ENCODE measurements at regions not wholly inside any gene's neighbourhood (a gene's known extent, or its start where the extent isn't known, plus 50 kb on each side); places are given as distances from the start of the nearest gene placed in this dataset.

- intact Hi-C loops (cut with DNase I; ENCODE audit: low total_unique reads): no loop called here
- H3K27me3 ChIP-seq (replicated peaks in 1 of 7): no peaks in the 10 kb centered on the region
- no peaks in the 10 kb centered on the region for H3K4me1 ChIP-seq
- H3K27ac ChIP-seq: no peak overlapping the region
- TF ChIP-seq, protein P1, sequence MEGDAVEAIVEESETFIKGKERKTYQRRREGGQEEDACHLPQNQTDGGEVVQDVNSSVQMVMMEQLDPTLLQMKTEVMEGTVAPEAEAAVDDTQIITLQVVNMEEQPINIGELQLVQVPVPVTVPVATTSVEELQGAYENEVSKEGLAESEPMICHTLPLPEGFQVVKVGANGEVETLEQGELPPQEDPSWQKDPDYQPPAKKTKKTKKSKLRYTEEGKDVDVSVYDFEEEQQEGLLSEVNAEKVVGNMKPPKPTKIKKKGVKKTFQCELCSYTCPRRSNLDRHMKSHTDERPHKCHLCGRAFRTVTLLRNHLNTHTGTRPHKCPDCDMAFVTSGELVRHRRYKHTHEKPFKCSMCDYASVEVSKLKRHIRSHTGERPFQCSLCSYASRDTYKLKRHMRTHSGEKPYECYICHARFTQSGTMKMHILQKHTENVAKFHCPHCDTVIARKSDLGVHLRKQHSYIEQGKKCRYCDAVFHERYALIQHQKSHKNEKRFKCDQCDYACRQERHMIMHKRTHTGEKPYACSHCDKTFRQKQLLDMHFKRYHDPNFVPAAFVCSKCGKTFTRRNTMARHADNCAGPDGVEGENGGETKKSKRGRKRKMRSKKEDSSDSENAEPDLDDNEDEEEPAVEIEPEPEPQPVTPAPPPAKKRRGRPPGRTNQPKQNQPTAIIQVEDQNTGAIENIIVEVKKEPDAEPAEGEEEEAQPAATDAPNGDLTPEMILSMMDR (IDR thresholded peaks at IDR 0.05 in 8 of 11, conservative IDR thresholded peaks at IDR 0.05 in 3 of 11): no peak
- TF ChIP-seq POLR2AphosphoS5 (IDR thresholded peaks at IDR 0.05) (no peak), POLR2A (IDR thresholded peaks at IDR 0.05) (no peak)
- no peaks in the 10 kb centered on the region for H3K9me3 ChIP-seq
- no peak for DNase-seq
- no peaks in the 10 kb centered on the region for H3K36me3 ChIP-seq
- no peak overlapping the region for H3K4me3 ChIP-seq
Measured at GRCh38 chr15:39200586-39200985, 380.3 kb upstream of the THBS1 start.

DNA sequence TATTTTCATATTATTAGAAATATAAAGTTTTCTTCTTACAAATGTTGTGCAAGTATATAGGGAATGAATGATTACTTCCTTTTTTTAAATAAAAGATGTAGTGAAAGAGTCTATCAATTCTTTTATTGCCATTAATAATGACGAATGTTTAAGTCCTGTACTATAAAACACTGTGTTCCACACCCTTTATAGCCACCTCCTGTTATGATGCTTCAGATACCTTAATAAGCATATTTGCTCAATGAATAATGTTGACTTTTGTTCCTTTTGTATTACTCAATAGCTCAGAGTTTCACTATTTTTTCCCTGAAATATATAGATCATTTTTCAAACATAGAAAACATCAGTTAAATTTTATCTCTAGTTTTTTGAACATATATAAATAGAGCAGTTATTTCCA, 378.2 kb upstream of the THBS1 start:
- DNase-seq: no peak
- Histone ChIP-seq H3K27me3 (replicated peaks in 1 of 7) (no peaks in the 10 kb centered on the region), H3K9me3 (no peaks in the 10 kb centered on the region), H3K27ac (no peak overlapping the region), H3K4me3 (no peak overlapping the region), H3K36me3 (no peaks in the 10 kb centered on the region), H3K4me1 (no peaks in the 10 kb centered on the region)
- TF ChIP-seq POLR2A (IDR thresholded peaks at IDR 0.05) (no peak), POLR2AphosphoS5 (IDR thresholded peaks at IDR 0.05) (no peak)
- TF ChIP-seq, protein P1 (IDR thresholded peaks at IDR 0.05 in 8 of 11, conservative IDR thresholded peaks at IDR 0.05 in 3 of 11): no peak
- intact Hi-C loops (cut with DNase I; ENCODE audit: low total_unique reads): no loop called here
- 77 to 96% (median 83%) methylated on average over 1 of the region's 1 CpG for WGBS, 5 donors

GRCh38 chr15:39204031-39204430, 376.8 kb upstream of the THBS1 start:
- WGBS, 5 donors: 26 to 69% (median 42%) methylated on average over 1 of the region's 1 CpG
- intact Hi-C loops (cut with DNase I; ENCODE audit: low total_unique reads): no loop called here

DNA sequence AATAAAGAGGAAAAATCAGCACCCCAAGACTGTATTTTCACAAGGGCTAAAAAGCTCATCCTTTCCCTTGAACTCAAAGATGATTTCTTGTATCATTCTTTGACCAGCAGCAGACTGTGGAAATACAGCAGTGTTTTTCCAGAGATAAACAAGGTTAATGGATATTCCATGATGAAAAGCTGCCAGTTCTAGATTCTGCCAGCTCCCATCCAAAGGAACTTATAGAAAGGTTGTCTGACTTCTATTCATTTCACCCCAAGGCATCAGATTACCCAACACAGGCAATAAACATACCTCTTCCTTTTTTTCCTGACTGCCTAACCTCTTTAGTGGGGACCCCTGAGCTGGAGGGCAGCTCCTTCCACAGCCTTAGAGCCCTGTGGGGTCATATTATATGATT, 375.8 kb upstream of the THBS1 start:
- DNase-seq: no peak
- Histone ChIP-seq H3K27me3 (replicated peaks in 1 of 7) (no peaks in the 10 kb centered on the region), H3K9me3 (no peaks in the 10 kb centered on the region), H3K4me3 (no peak overlapping the region), H3K27ac (no peak overlapping the region), H3K36me3 (no peaks in the 10 kb centered on the region), H3K4me1 (no peaks in the 10 kb centered on the region)
- TF ChIP-seq, protein P1 (IDR thresholded peaks at IDR 0.05 in 8 of 11, conservative IDR thresholded peaks at IDR 0.05 in 3 of 11): no peak
- TF ChIP-seq POLR2A (IDR thresholded peaks at IDR 0.05) (no peak), POLR2AphosphoS5 (IDR thresholded peaks at IDR 0.05) (no peak)
- intact Hi-C loops (cut with DNase I; ENCODE audit: low total_unique reads): no loop called here

More at GRCh38 chr15:39204031-39204430, 376.8 kb upstream of the THBS1 start:
- TF ChIP-seq, protein P1 (IDR thresholded peaks at IDR 0.05 in 8 of 11, conservative IDR thresholded peaks at IDR 0.05 in 3 of 11): no peak
- TF ChIP-seq POLR2AphosphoS5 (IDR thresholded peaks at IDR 0.05): no peak
- TF ChIP-seq POLR2A (IDR thresholded peaks at IDR 0.05): no peak
- no peaks in the 10 kb centered on the region for H3K9me3 ChIP-seq
- no peak for DNase-seq
- H3K27ac ChIP-seq: no peak overlapping the region
- H3K36me3 ChIP-seq: no peaks in the 10 kb centered on the region
- no peaks in the 10 kb centered on the region for H3K4me1 ChIP-seq
- no peaks in the 10 kb centered on the region for H3K27me3 ChIP-seq (replicated peaks in 1 of 7)
- H3K4me3 ChIP-seq: no peak overlapping the region

All from spleen (tissue), 11 donors.